ENCODE measurements at regions not wholly inside any gene's neighbourhood (a gene's known extent, or its start where the extent isn't known, plus 50 kb on each side); places are given as distances from the start of the nearest gene placed in this dataset.

- intact Hi-C loops (cut with DNase I) = no loop called here
- TF ChIP-seq POLR2A (IDR thresholded peaks at IDR 0.05) = no peak
- no peak for TF ChIP-seq CTCF (IDR thresholded peaks at IDR 0.05)
- 76 to 84% (median 78%) methylated on average over 5 to 8 of the region's 8 CpGs for WGBS, 4 donors
- Histone ChIP-seq H3K27me3 (no peaks in the 10 kb centered on the region), H3K9me3 (replicated peaks in 1 of 3) (no peaks in the 10 kb centered on the region), H3K4me3 (no peak overlapping the region), H3K27ac (no peak overlapping the region), H3K4me1 (replicated peaks in 1 of 2) (no peaks in the 10 kb centered on the region), H3K36me3 (replicated peaks in 1 of 2) (no peaks in the 10 kb centered on the region)
- no peak for DNase-seq
Measured at GRCh38 chr5:133799571-133800237, 168.7 kb downstream of the C5orf15 start.

GRCh38 chr5:133797167-133797566 lies 171.3 kb downstream of the C5orf15 start:
- DNase-seq = no peak
- Histone ChIP-seq H3K9me3 (replicated peaks in 1 of 3) (no peaks in the 10 kb centered on the region), H3K36me3 (replicated peaks in 1 of 2) (no peaks in the 10 kb centered on the region), H3K27ac (no peak overlapping the region), H3K4me1 (replicated peaks in 1 of 2) (no peaks in the 10 kb centered on the region), H3K4me3 (no peak overlapping the region), H3K27me3 (no peaks in the 10 kb centered on the region)
- intact Hi-C loops (cut with DNase I) = no loop called here
- TF ChIP-seq CTCF (IDR thresholded peaks at IDR 0.05) (no peak), POLR2A (IDR thresholded peaks at IDR 0.05) (no peak)

GRCh38 chr5:133796186-133796585 lies 172.2 kb downstream of the C5orf15 start:
- no peak for DNase-seq
- H3K4me1 ChIP-seq (replicated peaks in 1 of 2) = no peaks in the 10 kb centered on the region
- TF ChIP-seq CTCF (IDR thresholded peaks at IDR 0.05) (no peak), POLR2A (IDR thresholded peaks at IDR 0.05) (no peak)
- no peak overlapping the region for H3K4me3 ChIP-seq
- no peak overlapping the region for H3K27ac ChIP-seq
- no peaks in the 10 kb centered on the region for H3K27me3 ChIP-seq
- H3K36me3 ChIP-seq (replicated peaks in 1 of 2) = no peaks in the 10 kb centered on the region
- WGBS, 4 donors = 74 to 97% (median 84%) methylated on average over 3 to 5 of the region's 5 CpGs
- intact Hi-C loops (cut with DNase I) = no loop called here
- no peaks in the 10 kb centered on the region for H3K9me3 ChIP-seq (replicated peaks in 1 of 3)

GRCh38 chr5:133794771-133795415 lies 173.5 kb downstream of the C5orf15 start:
- TF ChIP-seq CTCF (IDR thresholded peaks at IDR 0.05) (no peak), POLR2A (IDR thresholded peaks at IDR 0.05) (no peak)
- Histone ChIP-seq H3K4me3 (no peak overlapping the region), H3K9me3 (replicated peaks in 1 of 3) (no peaks in the 10 kb centered on the region), H3K27me3 (no peaks in the 10 kb centered on the region), H3K36me3 (replicated peaks in 1 of 2) (no peaks in the 10 kb centered on the region), H3K27ac (no peak overlapping the region), H3K4me1 (replicated peaks in 1 of 2) (no peaks in the 10 kb centered on the region)
- 68 to 81% (median 71%) methylated on average over 7 to 8 of the region's 8 CpGs for WGBS, 4 donors
- no peak for DNase-seq
- intact Hi-C loops (cut with DNase I) = no loop called here

Data from adrenal gland (tissue), 9 donors.